ENCODE measurements at regions not wholly inside any gene's neighbourhood (a gene's known extent, or its start where the extent isn't known, plus 50 kb on each side); places are given as distances from the start of the nearest gene placed in this dataset.

GRCh38 chr6:22099923-22100322, 196.9 kb downstream of the PRL start:
- H3K4me3 ChIP-seq (ENCODE audit: severe bottlenecking): no peak overlapping the region
- H3K36me3 ChIP-seq (ENCODE audit: low read depth): no peaks in the 10 kb centered on the region
- no peaks in the 10 kb centered on the region for H3K9me3 ChIP-seq (ENCODE audit: severe bottlenecking)
- ATAC-seq (ENCODE audit: low read depth): no peak
- DNase-seq (ENCODE audit: low spot score): no peak
- TF ChIP-seq CTCF (IDR thresholded peaks at IDR 0.05; ENCODE audit: poor library complexity, severe bottlenecking): no peak
- no peaks in the 10 kb centered on the region for H3K4me1 ChIP-seq (ENCODE audit: insufficient read depth, poor library complexity, severe bottlenecking)
- H3K27me3 ChIP-seq (ENCODE audit: insufficient read depth, poor library complexity, severe bottlenecking): no peaks in the 10 kb centered on the region
- no peak overlapping the region for H3K27ac ChIP-seq (ENCODE audit: poor library complexity, severe bottlenecking)

GRCh38 chr6:22101163-22101562, 195.7 kb downstream of the PRL start:
- Histone ChIP-seq H3K4me1 (ENCODE audit: insufficient read depth, poor library complexity, severe bottlenecking) (no peaks in the 10 kb centered on the region), H3K27ac (ENCODE audit: poor library complexity, severe bottlenecking) (no peak overlapping the region), H3K4me3 (ENCODE audit: severe bottlenecking) (no peak overlapping the region), H3K9me3 (ENCODE audit: severe bottlenecking) (no peaks in the 10 kb centered on the region), H3K27me3 (ENCODE audit: insufficient read depth, poor library complexity, severe bottlenecking) (no peaks in the 10 kb centered on the region), H3K36me3 (ENCODE audit: low read depth) (no peaks in the 10 kb centered on the region)
- DNase-seq (ENCODE audit: low spot score): no peak
- ATAC-seq (ENCODE audit: low read depth): no peak
- no peak for TF ChIP-seq CTCF (IDR thresholded peaks at IDR 0.05; ENCODE audit: poor library complexity, severe bottlenecking)

GRCh38 chr6:22102671-22103070, 194.2 kb downstream of the PRL start:
- no peak for ATAC-seq (ENCODE audit: low read depth)
- no peak for TF ChIP-seq CTCF (IDR thresholded peaks at IDR 0.05; ENCODE audit: poor library complexity, severe bottlenecking)
- Histone ChIP-seq H3K9me3 (ENCODE audit: severe bottlenecking) (no peaks in the 10 kb centered on the region), H3K36me3 (ENCODE audit: low read depth) (no peaks in the 10 kb centered on the region), H3K4me1 (ENCODE audit: insufficient read depth, poor library complexity, severe bottlenecking) (no peaks in the 10 kb centered on the region), H3K27me3 (ENCODE audit: insufficient read depth, poor library complexity, severe bottlenecking) (no peaks in the 10 kb centered on the region), H3K4me3 (ENCODE audit: severe bottlenecking) (no peak overlapping the region), H3K27ac (ENCODE audit: poor library complexity, severe bottlenecking) (no peak overlapping the region)
- no peak for DNase-seq (ENCODE audit: low spot score)

GRCh38 chr6:22106451-22106850, 190.4 kb downstream of the PRL start:
- H3K4me3 ChIP-seq (ENCODE audit: severe bottlenecking): no peak overlapping the region
- TF ChIP-seq CTCF (IDR thresholded peaks at IDR 0.05; ENCODE audit: poor library complexity, severe bottlenecking): no peak
- no peaks in the 10 kb centered on the region for H3K4me1 ChIP-seq (ENCODE audit: insufficient read depth, poor library complexity, severe bottlenecking)

GRCh38 chr6:22106961-22107360, 189.9 kb downstream of the PRL start:
- ATAC-seq (ENCODE audit: low read depth): no peak
- H3K36me3 ChIP-seq (ENCODE audit: low read depth): no peaks in the 10 kb centered on the region
- no peaks in the 10 kb centered on the region for H3K27me3 ChIP-seq (ENCODE audit: insufficient read depth, poor library complexity, severe bottlenecking)
- DNase-seq (ENCODE audit: low spot score): no peak
- no peak overlapping the region for H3K4me3 ChIP-seq (ENCODE audit: severe bottlenecking)
- H3K4me1 ChIP-seq (ENCODE audit: insufficient read depth, poor library complexity, severe bottlenecking): no peaks in the 10 kb centered on the region
- H3K9me3 ChIP-seq (ENCODE audit: severe bottlenecking): no peaks in the 10 kb centered on the region
- H3K27ac ChIP-seq (ENCODE audit: poor library complexity, severe bottlenecking): no peak overlapping the region
- TF ChIP-seq CTCF (IDR thresholded peaks at IDR 0.05; ENCODE audit: poor library complexity, severe bottlenecking): no peak

More at GRCh38 chr6:22106451-22106850, 190.4 kb downstream of the PRL start:
- Histone ChIP-seq H3K36me3 (ENCODE audit: low read depth) (no peaks in the 10 kb centered on the region), H3K27ac (ENCODE audit: poor library complexity, severe bottlenecking) (no peak overlapping the region), H3K27me3 (ENCODE audit: insufficient read depth, poor library complexity, severe bottlenecking) (no peaks in the 10 kb centered on the region), H3K9me3 (ENCODE audit: severe bottlenecking) (no peaks in the 10 kb centered on the region)
- no peak for DNase-seq (ENCODE audit: low spot score)
- ATAC-seq (ENCODE audit: low read depth): no peak

Measured in RWPE2 (cell line).